GM13976 (cell line): ENCODE measurements at regions not wholly inside any gene's neighbourhood (a gene's known extent, or its start where the extent isn't known, plus 50 kb on each side); places are given as distances from the start of the nearest gene placed in this dataset.

ENCODE experiments used
- DNase-seq: peaks from one replicate; pipeline ENCODE4 v3.0.0; 2012; ENCODE audit warnings: low spot score
- CTCF ChIP-seq: IDR thresholded peaks from 2 replicates; pipeline ENCODE4 v1.5.1; 2012; ENCODE audit warnings: borderline replicate concordance, mild to moderate bottlenecking; ENCODE audit not compliant: insufficient read depth; ENCODE audit errors: extremely low read depth, missing control alignments, control extremely low read depth
- in situ Hi-C: fragments of 300-500 bp; cut with MboI; formaldehyde crosslinking; loops from one replicate; pipeline ENCODE4 v1.12.0; 2022; ENCODE audit warnings: low sequenced_read_pairs, mixed read lengths, inconsistent platforms; ENCODE audit not compliant: unreplicated experiment

- no peak for TF ChIP-seq CTCF
- in situ Hi-C loops, result no loop called here
- no peak for DNase-seq
Measured at GRCh38 chr17:56028837-56029236, 124.4 kb upstream of the ANKFN1 start.

- in situ Hi-C loops, result no loop called here
- DNase-seq, result no peak
- TF ChIP-seq CTCF, result no peak
Measured at GRCh38 chr17:56030009-56030624, 123.2 kb upstream of the ANKFN1 start.

GRCh38 chr17:56031636-56032035 lies 121.6 kb upstream of the ANKFN1 start:
- TF ChIP-seq CTCF, result no peak
- DNase-seq, result no peak
- in situ Hi-C loops, result no loop called here

GRCh38 chr17:56034197-56034635 lies 119.1 kb upstream of the ANKFN1 start:
- DNase-seq, result no peak
- in situ Hi-C loops, result no loop called here
- no peak for TF ChIP-seq CTCF

DNA sequence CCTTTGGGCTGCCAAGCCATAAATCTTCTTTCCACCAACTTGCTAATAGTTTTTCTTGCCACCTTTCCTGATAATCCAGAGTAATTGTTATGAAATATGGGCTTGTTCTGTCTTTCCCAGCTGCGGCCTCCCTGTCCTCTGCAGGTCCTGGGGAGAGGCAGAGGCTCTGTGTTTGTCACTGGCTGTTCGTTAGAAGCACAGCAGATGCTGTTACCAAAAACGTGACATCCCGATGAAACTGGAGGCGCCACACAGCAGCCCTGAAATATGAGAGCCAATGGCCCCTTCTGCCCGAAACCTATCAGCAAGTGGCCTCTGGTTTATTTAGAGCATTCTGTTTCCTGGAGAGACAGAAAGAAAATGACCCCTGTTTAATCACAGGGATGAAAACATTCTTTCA lies 115.1 kb upstream of the ANKFN1 start:
- in situ Hi-C loops, result no loop called here
- no peak for TF ChIP-seq CTCF
- no peak for DNase-seq

DNA sequence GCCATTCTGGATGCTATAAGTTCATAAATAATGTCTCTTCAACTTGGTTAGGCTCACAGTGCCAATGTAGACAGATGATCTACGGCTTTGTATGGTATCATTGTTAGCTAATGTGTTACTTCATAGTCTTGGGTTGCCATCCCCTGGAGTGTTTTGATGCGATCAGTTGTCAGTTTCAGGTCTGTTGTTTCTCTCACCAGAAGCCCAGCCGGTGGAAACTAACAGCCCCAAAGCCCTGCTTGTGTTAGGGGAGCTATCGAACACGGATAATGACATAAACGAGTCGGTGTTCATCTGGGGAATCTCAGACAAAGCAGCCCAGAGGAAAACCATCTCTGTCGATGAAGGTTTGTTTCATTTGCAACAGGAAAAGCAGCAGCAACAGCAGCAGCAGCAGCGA lies 107.4 kb upstream of the ANKFN1 start:
- in situ Hi-C loops, result no loop called here
- no peak for TF ChIP-seq CTCF
- DNase-seq, result no peak
